CD4-positive, alpha-beta T cell (primary cell): ENCODE measurements at regions not wholly inside any gene's neighbourhood (a gene's known extent, or its start where the extent isn't known, plus 50 kb on each side); places are given as distances from the start of the nearest gene placed in this dataset.

Source experiments
- ATAC-seq: fragments of 200-7000 bp; cut with Tn5 transposase; one replicate; pipeline ENCODE4 v1.10.0; 2022; ENCODE audit warnings: mild to moderate bottlenecking; ENCODE audit not compliant: poor library complexity
- CTCF ChIA-PET: fragments of 350-600 bp; sonication (Branson Sonifier 250); formaldehyde crosslinking; loops from one replicate; lab custom pipeline; 2021; ENCODE audit warnings: antibody characterized with exemption, inconsistent platforms; lab: Charles Lee
- POLR2A ChIA-PET: fragments of 350-600 bp; sonication (Branson Sonifier 250); formaldehyde crosslinking; loops from one replicate; lab custom pipeline; 2021; ENCODE audit warnings: antibody characterized with exemption, inconsistent platforms; lab: Charles Lee
- DNase-seq, 14 experiments: peaks; one replicate each; pipeline ENCODE4 v3.0.0-alpha.2; 2013 to 2020; ENCODE audit warnings: mixed read lengths in 2 of 14
- H3K27ac ChIP-seq, 2 donors: one replicate each; pipeline versions ENCODE4 v1.5.1 to v1.7.0; 2013; ENCODE audit warnings: low read length in 2 of 2, low read depth in 1 of 2, mild to moderate bottlenecking in 1 of 2
- H3K27me3 ChIP-seq, 2 experiments: 1 replicate in 1 of 2; 2 replicates in 1 of 2; pipeline versions ENCODE4 v1.6.1 to v1.7.0; 2013; ENCODE audit warnings: low read length in 2 of 2, control low read depth in 1 of 2, mild to moderate bottlenecking in 1 of 2, moderate library complexity in 1 of 2; ENCODE audit not compliant: insufficient read depth in 2 of 2, control insufficient read depth in 1 of 2
- H3K36me3 ChIP-seq: one replicate; pipeline ENCODE4 v1.6.1; 2013; ENCODE audit warnings: low read length, control low read depth; ENCODE audit not compliant: insufficient read depth
- H3K4me1 ChIP-seq: one replicate; pipeline ENCODE4 v1.6.1; 2013; ENCODE audit warnings: low read length, control low read depth; ENCODE audit not compliant: insufficient read depth
- H3K4me3 ChIP-seq: one replicate; pipeline ENCODE4 v1.5.1; 2013; ENCODE audit warnings: mild to moderate bottlenecking, low read length, moderate library complexity
- H3K9me3 ChIP-seq, 2 experiments: 1 replicate in 1 of 2; 2 replicates in 1 of 2; pipeline versions ENCODE4 v1.6.1 to v1.7.0; 2013; ENCODE audit warnings: low read length in 2 of 2, mild to moderate bottlenecking in 2 of 2, control low read depth in 1 of 2, moderate library complexity in 1 of 2; ENCODE audit not compliant: control insufficient read depth in 1 of 2, insufficient read depth in 1 of 2
- H3K27ac Mint-ChIP-seq: one replicate; pipeline ENCODE4 v1.8.0; 2020; ENCODE audit warnings: mixed read lengths
- H3K27me3 Mint-ChIP-seq: one replicate; pipeline ENCODE4 v1.8.0; 2021; ENCODE audit warnings: mixed read lengths
- H3K36me3 Mint-ChIP-seq: one replicate; pipeline ENCODE4 v1.8.0; 2021; ENCODE audit warnings: low read depth, mixed read lengths
- H3K4me1 Mint-ChIP-seq: one replicate; pipeline ENCODE4 v1.8.0; 2021; ENCODE audit warnings: low read depth, mixed read lengths
- H3K4me3 Mint-ChIP-seq: one replicate; pipeline ENCODE4 v1.8.0; 2020; ENCODE audit warnings: mild to moderate bottlenecking, mixed read lengths
- H3K9me3 Mint-ChIP-seq: one replicate; pipeline ENCODE4 v1.8.0; 2020; ENCODE audit warnings: mixed read lengths
- intact Hi-C, 2 experiments: fragments of 100-400 bp; cut with DNase I in 1 of 2; cut with micrococcal nuclease in 1 of 2; formaldehyde crosslinking; loops; one replicate each; pipeline versions ENCODE4 v1.15.1 to v1.9.0; 2023 to 2025; cut with DNase I, micrococcal nuclease
- TF ChIP-seq, protein P1 (sequence below): fragments of 200-600 bp; IDR thresholded peaks from one replicate; pipeline ENCODE4 v1.8.0; 2022; ENCODE audit warnings: antibody characterized with exemption, mild to moderate bottlenecking

DNA sequence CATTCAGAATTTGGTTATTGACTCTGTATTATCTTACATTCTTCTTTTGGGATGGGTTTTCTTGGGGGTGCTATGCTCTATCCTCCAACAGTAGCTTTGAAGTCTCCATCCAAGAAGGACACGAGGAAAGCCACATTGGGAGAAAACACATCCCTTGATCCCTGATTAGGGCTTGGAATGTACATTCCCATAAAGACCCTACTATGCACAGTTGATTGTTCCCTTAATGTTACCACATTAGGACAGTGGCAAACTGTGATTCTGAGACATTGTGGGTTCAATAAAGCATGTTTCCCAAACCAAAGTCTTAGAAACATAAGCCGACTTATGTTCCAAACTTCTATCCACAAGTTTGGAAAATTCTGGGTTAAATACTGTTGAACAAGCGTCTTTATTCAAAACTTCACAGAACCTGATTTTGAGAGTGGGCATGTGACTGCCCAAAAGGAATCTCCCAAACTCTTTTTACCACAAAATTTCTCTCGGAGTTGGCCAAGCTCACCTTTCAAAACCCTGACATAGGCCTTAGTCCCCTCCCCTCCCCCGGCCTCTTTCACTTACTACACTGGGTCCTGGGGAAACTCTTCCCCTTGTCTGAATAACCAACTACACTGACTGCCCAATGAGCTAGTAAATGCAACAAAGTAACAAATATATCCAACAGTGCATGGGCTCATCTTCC, 177.0 kb upstream of the KAZN start:
- Mint-ChIP-seq H3K4me1 (no peaks in the 10 kb centered on the region), H3K4me3 (no peak overlapping the region), H3K27ac (no peak overlapping the region), H3K27me3 (peaks cover 14% of the 10 kb centered on the region), H3K9me3 (no peaks in the 10 kb centered on the region), H3K36me3 (no peaks in the 10 kb centered on the region)
- TF ChIP-seq, protein P1, sequence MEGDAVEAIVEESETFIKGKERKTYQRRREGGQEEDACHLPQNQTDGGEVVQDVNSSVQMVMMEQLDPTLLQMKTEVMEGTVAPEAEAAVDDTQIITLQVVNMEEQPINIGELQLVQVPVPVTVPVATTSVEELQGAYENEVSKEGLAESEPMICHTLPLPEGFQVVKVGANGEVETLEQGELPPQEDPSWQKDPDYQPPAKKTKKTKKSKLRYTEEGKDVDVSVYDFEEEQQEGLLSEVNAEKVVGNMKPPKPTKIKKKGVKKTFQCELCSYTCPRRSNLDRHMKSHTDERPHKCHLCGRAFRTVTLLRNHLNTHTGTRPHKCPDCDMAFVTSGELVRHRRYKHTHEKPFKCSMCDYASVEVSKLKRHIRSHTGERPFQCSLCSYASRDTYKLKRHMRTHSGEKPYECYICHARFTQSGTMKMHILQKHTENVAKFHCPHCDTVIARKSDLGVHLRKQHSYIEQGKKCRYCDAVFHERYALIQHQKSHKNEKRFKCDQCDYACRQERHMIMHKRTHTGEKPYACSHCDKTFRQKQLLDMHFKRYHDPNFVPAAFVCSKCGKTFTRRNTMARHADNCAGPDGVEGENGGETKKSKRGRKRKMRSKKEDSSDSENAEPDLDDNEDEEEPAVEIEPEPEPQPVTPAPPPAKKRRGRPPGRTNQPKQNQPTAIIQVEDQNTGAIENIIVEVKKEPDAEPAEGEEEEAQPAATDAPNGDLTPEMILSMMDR: no peak
- ATAC-seq (no peak), DNase-seq (no peak)
- H3K4me3 ChIP-seq: no peak overlapping the region
- no peaks in the 10 kb centered on the region for H3K36me3 ChIP-seq
- intact Hi-C loops: no loop called here
- no peak overlapping the region for H3K27ac ChIP-seq
- H3K27me3 ChIP-seq: peaks cover 0 to 5% of the 10 kb centered on the region in 2 experiments
- ChIA-PET CTCF (no interaction called here), POLR2A (no interaction called here)
- H3K9me3 ChIP-seq: peaks cover 0 to 8% of the 10 kb centered on the region in 2 experiments
- no peaks in the 10 kb centered on the region for H3K4me1 ChIP-seq

GRCh38 chr1:14421977-14422609, 176.4 kb upstream of the KAZN start:
- ATAC-seq: no peak
- Histone ChIP-seq H3K36me3 (no peaks in the 10 kb centered on the region), H3K4me3 (no peak overlapping the region), H3K27ac (no peak overlapping the region), H3K9me3 (peaks cover 0 to 8% of the 10 kb centered on the region in 2 experiments), H3K27me3 (peaks cover 0 to 5% of the 10 kb centered on the region in 2 experiments), H3K4me1 (no peaks in the 10 kb centered on the region)
- H3K4me3 Mint-ChIP-seq: no peak overlapping the region
- no peaks in the 10 kb centered on the region for H3K9me3 Mint-ChIP-seq
- TF ChIP-seq, protein P1: no peak
- H3K27ac Mint-ChIP-seq: no peak overlapping the region
- intact Hi-C loops: no loop called here
- POLR2A ChIA-PET: no interaction called here
- no peaks in the 10 kb centered on the region for H3K36me3 Mint-ChIP-seq
- no peaks in the 10 kb centered on the region for H3K4me1 Mint-ChIP-seq
- CTCF ChIA-PET: no interaction called here
- DNase-seq: no peak
- H3K27me3 Mint-ChIP-seq: peaks cover 14% of the 10 kb centered on the region

DNA sequence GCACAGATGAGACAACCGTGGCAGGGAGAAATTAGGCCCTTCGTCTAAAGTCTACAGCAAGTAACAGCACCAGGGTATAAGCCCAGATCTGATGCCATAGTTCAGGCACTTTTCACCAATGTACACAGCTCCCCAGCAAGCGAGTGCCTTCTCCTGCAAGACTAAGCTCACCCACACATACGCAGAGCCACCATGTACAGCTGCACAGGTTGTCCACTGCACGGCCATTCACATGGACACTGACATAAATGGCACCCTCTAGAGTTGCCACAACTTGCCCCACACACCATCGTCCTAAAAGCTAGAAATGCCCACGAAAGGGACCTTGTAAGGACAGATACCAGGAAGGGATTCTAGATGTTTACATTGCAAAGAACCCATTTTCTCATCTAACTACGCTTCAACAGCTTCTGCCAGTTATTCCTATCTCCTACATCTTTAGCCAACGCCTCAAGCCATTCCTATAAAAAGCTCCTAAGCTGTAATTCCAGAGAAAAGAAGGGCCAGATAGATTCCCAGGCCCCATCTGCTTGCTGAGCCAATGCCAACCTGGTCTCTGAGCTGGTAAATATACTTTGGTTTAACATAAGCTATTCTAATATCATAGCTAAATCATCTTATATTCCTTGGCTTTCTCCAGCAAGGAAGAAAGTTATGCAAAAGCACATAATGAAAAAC, 174.0 kb upstream of the KAZN start:
- Mint-ChIP-seq H3K4me3 (no peak overlapping the region), H3K27ac (no peak overlapping the region), H3K4me1 (no peaks in the 10 kb centered on the region), H3K36me3 (no peaks in the 10 kb centered on the region), H3K27me3 (peaks cover 14% of the 10 kb centered on the region), H3K9me3 (no peaks in the 10 kb centered on the region)
- no peak overlapping the region for H3K4me3 ChIP-seq
- intact Hi-C loops: no loop called here
- peaks cover 0 to 8% of the 10 kb centered on the region in 2 experiments for H3K9me3 ChIP-seq
- peaks cover 0 to 5% of the 10 kb centered on the region in 2 experiments for H3K27me3 ChIP-seq
- POLR2A ChIA-PET: no interaction called here
- no peak for ATAC-seq
- TF ChIP-seq, protein P1: no peak
- no peaks in the 10 kb centered on the region for H3K4me1 ChIP-seq
- no peaks in the 10 kb centered on the region for H3K36me3 ChIP-seq
- CTCF ChIA-PET: no interaction called here
- no peak for DNase-seq
- no peak overlapping the region for H3K27ac ChIP-seq
